Astrocyte (in vitro differentiated cells and primary cell): ENCODE measurements at regions not wholly inside any gene's neighbourhood (a gene's known extent, or its start where the extent isn't known, plus 50 kb on each side); places are given as distances from the start of the nearest gene placed in this dataset.

Experiments
- DNase-seq: peaks from one replicate; pipeline ENCODE4 v3.0.0-alpha.2; 2010; ENCODE audit warnings: low read depth
- FAIRE-seq: peaks from 2 replicates; lab custom pipeline; 2011; peaks lifted over from hg19 to GRCh38; lab: Jason Lieb, UNC
- H2AFZ ChIP-seq: 2 replicates; pipeline ENCODE4 v1.6.0; 2012; ENCODE audit warnings: low read depth, low read length, inconsistent platforms
- H3K27ac ChIP-seq: 2 replicates; pipeline ENCODE4 v1.5.1; 2011; ENCODE audit warnings: low read depth, low read length, inconsistent platforms
- H3K27me3 ChIP-seq: 2 replicates; pipeline ENCODE4 v1.6.0; 2011; ENCODE audit warnings: low read length, inconsistent platforms; ENCODE audit not compliant: insufficient read depth
- H3K36me3 ChIP-seq: 2 replicates; pipeline ENCODE4 v1.5.1; 2011; ENCODE audit warnings: low read length, inconsistent platforms; ENCODE audit not compliant: insufficient read depth
- H3K4me1 ChIP-seq: 2 replicates; pipeline ENCODE4 v1.5.1; 2011; ENCODE audit warnings: low read length, inconsistent platforms; ENCODE audit not compliant: insufficient read depth
- H3K4me2 ChIP-seq: 2 replicates; pipeline ENCODE4 v1.6.0; 2012; ENCODE audit warnings: low read length, inconsistent platforms
- H3K4me3 ChIP-seq: 2 replicates; pipeline ENCODE4 v1.5.1; 2011; ENCODE audit warnings: low read depth, mild to moderate bottlenecking, low read length, inconsistent platforms; ENCODE audit not compliant: insufficient read depth
- H3K79me2 ChIP-seq: 2 replicates; pipeline ENCODE4 v1.6.0; 2012; ENCODE audit warnings: mild to moderate bottlenecking, low read length, inconsistent platforms; ENCODE audit not compliant: insufficient read depth
- H3K9ac ChIP-seq: 2 replicates; pipeline ENCODE4 v1.6.0; 2012; ENCODE audit warnings: mild to moderate bottlenecking, low read length, inconsistent platforms
- H3K9me3 ChIP-seq: 2 replicates; pipeline ENCODE4 v1.5.1; 2012; ENCODE audit warnings: low read depth, mild to moderate bottlenecking, low read length, inconsistent platforms; ENCODE audit not compliant: insufficient read depth
- H4K20me1 ChIP-seq: 2 replicates; pipeline ENCODE4 v1.6.0; 2012; ENCODE audit warnings: low read length, inconsistent platforms; ENCODE audit not compliant: insufficient read depth
- H3K27ac Mint-ChIP-seq: one replicate; pipeline ENCODE4 v1.8.0; 2021; ENCODE audit warnings: mild to moderate bottlenecking, mixed read lengths; ENCODE audit not compliant: unreplicated experiment
- H3K27me3 Mint-ChIP-seq: one replicate; pipeline ENCODE4 v1.8.0; 2021; ENCODE audit warnings: low read depth, mixed read lengths; ENCODE audit not compliant: unreplicated experiment
- H3K36me3 Mint-ChIP-seq: one replicate; pipeline ENCODE4 v1.8.0; 2021; ENCODE audit warnings: low read depth, mixed read lengths; ENCODE audit not compliant: unreplicated experiment
- H3K4me1 Mint-ChIP-seq: one replicate; pipeline ENCODE4 v1.8.0; 2021; ENCODE audit warnings: low read depth, mixed read lengths; ENCODE audit not compliant: unreplicated experiment
- H3K4me3 Mint-ChIP-seq: one replicate; pipeline ENCODE4 v1.8.0; 2021; ENCODE audit warnings: mild to moderate bottlenecking, moderate library complexity, mixed read lengths; ENCODE audit not compliant: unreplicated experiment
- H3K9me3 Mint-ChIP-seq: one replicate; pipeline ENCODE4 v1.8.0; 2021; ENCODE audit warnings: mild to moderate bottlenecking, mixed read lengths; ENCODE audit not compliant: unreplicated experiment
- EZH2 ChIP-seq: IDR thresholded peaks from 2 replicates; pipeline ENCODE4 v1.6.1; 2012; ENCODE audit warnings: mild to moderate bottlenecking, low read length, inconsistent platforms; ENCODE audit not compliant: insufficient read depth
- TF ChIP-seq, protein P1 (sequence below): IDR thresholded peaks from 2 replicates; pipeline ENCODE4 v1.5.1; 2011; ENCODE audit warnings: low read depth, mild to moderate bottlenecking, inconsistent platforms, low read length, moderate library complexity; ENCODE audit not compliant: insufficient read depth

- no peaks in the 10 kb centered on the region for H3K27me3 ChIP-seq
- no peak overlapping the region for H3K4me3 Mint-ChIP-seq
- TF ChIP-seq, protein P1, sequence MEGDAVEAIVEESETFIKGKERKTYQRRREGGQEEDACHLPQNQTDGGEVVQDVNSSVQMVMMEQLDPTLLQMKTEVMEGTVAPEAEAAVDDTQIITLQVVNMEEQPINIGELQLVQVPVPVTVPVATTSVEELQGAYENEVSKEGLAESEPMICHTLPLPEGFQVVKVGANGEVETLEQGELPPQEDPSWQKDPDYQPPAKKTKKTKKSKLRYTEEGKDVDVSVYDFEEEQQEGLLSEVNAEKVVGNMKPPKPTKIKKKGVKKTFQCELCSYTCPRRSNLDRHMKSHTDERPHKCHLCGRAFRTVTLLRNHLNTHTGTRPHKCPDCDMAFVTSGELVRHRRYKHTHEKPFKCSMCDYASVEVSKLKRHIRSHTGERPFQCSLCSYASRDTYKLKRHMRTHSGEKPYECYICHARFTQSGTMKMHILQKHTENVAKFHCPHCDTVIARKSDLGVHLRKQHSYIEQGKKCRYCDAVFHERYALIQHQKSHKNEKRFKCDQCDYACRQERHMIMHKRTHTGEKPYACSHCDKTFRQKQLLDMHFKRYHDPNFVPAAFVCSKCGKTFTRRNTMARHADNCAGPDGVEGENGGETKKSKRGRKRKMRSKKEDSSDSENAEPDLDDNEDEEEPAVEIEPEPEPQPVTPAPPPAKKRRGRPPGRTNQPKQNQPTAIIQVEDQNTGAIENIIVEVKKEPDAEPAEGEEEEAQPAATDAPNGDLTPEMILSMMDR = no peak
- no peak for TF ChIP-seq EZH2
- H3K27ac ChIP-seq = no peak overlapping the region
- peaks cover 1% of the 10 kb centered on the region for H3K27me3 Mint-ChIP-seq
- no peaks in the 10 kb centered on the region for H3K9me3 ChIP-seq
- no peaks in the 10 kb centered on the region for H3K9me3 Mint-ChIP-seq
- H3K36me3 Mint-ChIP-seq = peaks cover 11% of the 10 kb centered on the region
- no peak overlapping the region for H3K4me3 ChIP-seq
- peaks cover 3% of the 10 kb centered on the region for H3K36me3 ChIP-seq
- H4K20me1 ChIP-seq = peaks cover 64% of the 10 kb centered on the region
- FAIRE-seq (no peak), DNase-seq (no peak)
- H3K4me1 ChIP-seq = peaks cover 5% of the 10 kb centered on the region
- H3K79me2 ChIP-seq = peaks cover 52% of the 10 kb centered on the region
- H2AFZ ChIP-seq = no peak overlapping the region
- H3K9ac ChIP-seq = no peak overlapping the region
- H3K27ac Mint-ChIP-seq = no peak overlapping the region
- H3K4me2 ChIP-seq = no peak overlapping the region
- H3K4me1 Mint-ChIP-seq = peaks cover 14% of the 10 kb centered on the region
Observed at GRCh38 chr1:201619513-201619912, 80.6 kb downstream of the NAV1 start.

DNA sequence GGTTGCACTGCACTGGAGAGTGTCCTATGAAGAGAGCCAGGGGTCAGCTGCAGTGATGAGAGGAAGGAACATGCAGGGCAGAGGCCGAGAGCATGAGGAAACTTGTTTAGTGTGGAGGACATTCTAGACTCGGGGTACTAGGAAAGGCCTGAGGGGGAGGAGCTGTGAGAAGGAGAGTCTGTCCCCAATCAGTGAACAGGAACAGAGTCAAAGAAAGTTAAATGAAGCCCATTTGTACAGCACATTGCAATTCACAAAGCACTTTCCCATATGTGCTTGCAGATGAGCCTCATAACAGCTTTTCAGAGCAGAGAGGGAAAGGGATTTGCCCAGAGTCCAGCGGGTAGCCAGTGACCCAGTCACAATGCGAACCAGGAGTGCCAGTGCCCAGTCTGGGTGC is 83.4 kb downstream of the NAV1 start:
- no peak for TF ChIP-seq EZH2
- TF ChIP-seq, protein P1 = no peak
- Histone ChIP-seq H3K9me3 (no peaks in the 10 kb centered on the region), H3K4me2 (no peak overlapping the region), H3K79me2 (peaks cover 44% of the 10 kb centered on the region), H2AFZ (no peak overlapping the region), H3K27me3 (no peaks in the 10 kb centered on the region), H3K27ac (no peak overlapping the region), H3K9ac (no peak overlapping the region), H3K36me3 (peaks cover 3% of the 10 kb centered on the region), H3K4me1 (peaks cover 27% of the 10 kb centered on the region), H4K20me1 (peaks cover 38% of the 10 kb centered on the region), H3K4me3 (no peak overlapping the region)
- Mint-ChIP-seq H3K4me1 (peaks cover 37% of the 10 kb centered on the region), H3K27me3 (no peaks in the 10 kb centered on the region), H3K9me3 (no peaks in the 10 kb centered on the region), H3K36me3 (peaks cover 10% of the 10 kb centered on the region), H3K27ac (no peak overlapping the region), H3K4me3 (no peak overlapping the region)
- DNase-seq = no peak
- FAIRE-seq = no peak

GRCh38 chr1:201622824-201623223 is 83.9 kb downstream of the NAV1 start:
- H3K36me3 ChIP-seq = peaks cover 3% of the 10 kb centered on the region
- H3K4me1 Mint-ChIP-seq = peaks cover 37% of the 10 kb centered on the region
- peaks cover 10% of the 10 kb centered on the region for H3K36me3 Mint-ChIP-seq
- H3K4me1 ChIP-seq = peaks cover 27% of the 10 kb centered on the region
- peaks cover 40% of the 10 kb centered on the region for H3K79me2 ChIP-seq
- H3K9ac ChIP-seq = no peak overlapping the region
- H3K4me2 ChIP-seq = no peak overlapping the region
- TF ChIP-seq, protein P1 = no peak
- TF ChIP-seq EZH2 = no peak
- no peak overlapping the region for H3K27ac ChIP-seq
- no peak overlapping the region for H3K27ac Mint-ChIP-seq
- no peak overlapping the region for H2AFZ ChIP-seq
- no peaks in the 10 kb centered on the region for H3K9me3 ChIP-seq
- peaks cover 35% of the 10 kb centered on the region for H4K20me1 ChIP-seq
- FAIRE-seq (no peak), DNase-seq (no peak)
- H3K4me3 ChIP-seq = no peak overlapping the region
- H3K4me3 Mint-ChIP-seq = no peak overlapping the region
- no peaks in the 10 kb centered on the region for H3K27me3 ChIP-seq
- H3K27me3 Mint-ChIP-seq = no peaks in the 10 kb centered on the region
- no peaks in the 10 kb centered on the region for H3K9me3 Mint-ChIP-seq
